Endothelial cell of umbilical vein (primary cell): ENCODE measurements at regions not wholly inside any gene's neighbourhood (a gene's known extent, or its start where the extent isn't known, plus 50 kb on each side); places are given as distances from the start of the nearest gene placed in this dataset.

Experiments used
- BruUV-seq: library from RNA; stranded (reverse); fragments of 400-500 nt; replicated peaks from 2 replicates; lab custom pipeline; 2021; lab: Mats Ljungman, UMichigan
- CTCF ChIA-PET: fragments of 300-600, 350-600 bp; sonication (Branson Sonifier 250); formaldehyde crosslinking; loops from one replicate; lab custom pipeline; 2021; ENCODE audit warnings: antibody characterized with exemption, inconsistent platforms; lab: Charles Lee
- POLR2A ChIA-PET: fragments of 300-600, 350-600 bp; sonication (Branson Sonifier 250); formaldehyde crosslinking; loops from one replicate; lab custom pipeline; 2021; ENCODE audit warnings: antibody characterized with exemption, inconsistent platforms; lab: Charles Lee
- DNase-seq: peaks from one replicate; pipeline ENCODE4 v3.0.0-alpha.2; 2011; ENCODE audit warnings: low read depth, low spot score
- FAIRE-seq: peaks from 2 replicates; lab custom pipeline; 2011; peaks lifted over from hg19 to GRCh38; lab: Jason Lieb, UNC
- H2AFZ ChIP-seq: 2 replicates; pipeline ENCODE4 v1.6.0; 2012; ENCODE audit warnings: low read depth, low read length, control low read depth, inconsistent platforms
- H3K27ac ChIP-seq: 2 replicates; pipeline ENCODE4 v1.5.1; 2011; ENCODE audit warnings: low read depth, mild to moderate bottlenecking, control low read depth, low read length, moderate library complexity; ENCODE audit not compliant: insufficient read depth
- H3K27me3 ChIP-seq, 2 experiments: 2 replicates each; pipeline versions ENCODE4 v1.6.0 to v1.6.1; 2011; ENCODE audit warnings: low read length in 2 of 2, mixed read lengths in 1 of 2; ENCODE audit not compliant: control insufficient read depth in 2 of 2, insufficient read depth in 2 of 2
- H3K36me3 ChIP-seq, 2 experiments: 2 replicates in 1 of 2; 3 replicates in 1 of 2; pipeline ENCODE4 v1.5.1; 2011; ENCODE audit warnings: low read length in 2 of 2, mild to moderate bottlenecking in 1 of 2, moderate library complexity in 1 of 2; ENCODE audit not compliant: control insufficient read depth in 2 of 2, insufficient read depth in 2 of 2; ENCODE audit errors: extremely low read depth in 1 of 2
- H3K4me1 ChIP-seq: 3 replicates; pipeline ENCODE4 v1.5.1; 2011; ENCODE audit warnings: mild to moderate bottlenecking, low read length; ENCODE audit not compliant: control insufficient read depth, insufficient read depth; ENCODE audit errors: extremely low read depth
- H3K4me2 ChIP-seq: 2 replicates; pipeline ENCODE4 v1.6.1; 2011; ENCODE audit warnings: low read length, control low read depth, mixed read lengths; ENCODE audit not compliant: insufficient read depth
- H3K4me3 ChIP-seq, 3 experiments: fragments of 200-600 bp in 1 of 3; sonication (generic), shearing (Covaris generic) in 1 of 3; replicated peaks in 1 of 3; 2 replicates each; pipeline ENCODE4 v1.5.1; 2011 to 2016; ENCODE audit warnings: control low read depth in 3 of 3, low read length in 3 of 3, mild to moderate bottlenecking in 2 of 3, inconsistent platforms in 1 of 3, low read depth in 1 of 3, moderate library complexity in 1 of 3; ENCODE audit not compliant: insufficient read depth in 1 of 3
- H3K79me2 ChIP-seq: 2 replicates; pipeline ENCODE4 v1.6.0; 2012; ENCODE audit warnings: low read length, inconsistent platforms; ENCODE audit not compliant: control insufficient read depth, insufficient read depth
- H3K9ac ChIP-seq: replicated peaks from 2 replicates; pipeline ENCODE3; 2011; ENCODE audit warnings: low read length, control low read depth; ENCODE audit not compliant: insufficient read depth; ENCODE audit errors: extremely low read depth
- H3K9me1 ChIP-seq: replicated peaks from 3 replicates; pipeline ENCODE4 v1.6.0; 2011; ENCODE audit warnings: mild to moderate bottlenecking, low read length; ENCODE audit not compliant: control insufficient read depth, insufficient read depth; ENCODE audit errors: extremely low read depth
- H3K9me3 ChIP-seq: replicated peaks from 2 replicates; pipeline ENCODE4 v1.5.1; 2012; ENCODE audit warnings: low read length, inconsistent platforms; ENCODE audit not compliant: control insufficient read depth, insufficient read depth
- H4K20me1 ChIP-seq: replicated peaks from 2 replicates; pipeline ENCODE3; 2011; ENCODE audit warnings: mild to moderate bottlenecking, low read length; ENCODE audit not compliant: control insufficient read depth, insufficient read depth; ENCODE audit errors: extremely low read depth
- EZH2 ChIP-seq: IDR thresholded peaks from 2 replicates; pipeline ENCODE4 v1.6.1; 2012; ENCODE audit warnings: borderline replicate concordance, low read depth, mild to moderate bottlenecking, moderate library complexity, low read length, inconsistent platforms; ENCODE audit not compliant: severe bottlenecking
- FOS ChIP-seq: IDR thresholded peaks from 2 replicates; pipeline ENCODE4 v1.6.1; 2011; ENCODE audit warnings: mild to moderate bottlenecking, low read length, moderate library complexity, borderline replicate concordance; ENCODE audit not compliant: insufficient read depth
- GATA2 ChIP-seq: IDR thresholded peaks from 2 replicates; pipeline ENCODE4 v1.7.0; 2011; ENCODE audit warnings: low read depth, mild to moderate bottlenecking, moderate library complexity, mixed read lengths, low read length; ENCODE audit not compliant: insufficient read length, insufficient read depth
- JUN ChIP-seq: IDR thresholded peaks from 2 replicates; pipeline ENCODE4 v1.6.1; 2011; ENCODE audit warnings: borderline replicate concordance, low read depth; ENCODE audit not compliant: insufficient read length, insufficient read depth
- MAX ChIP-seq: IDR thresholded peaks from 2 replicates; pipeline ENCODE4 v1.6.1; 2011; ENCODE audit not compliant: insufficient read depth, insufficient read length
- MYC ChIP-seq: IDR thresholded peaks from one replicate; pipeline ENCODE4 v1.6.1; 2011; ENCODE audit warnings: mild to moderate bottlenecking, low read depth, low read length
- POLR2A ChIP-seq: IDR thresholded peaks from 2 replicates; pipeline ENCODE4 v1.6.1; 2012; ENCODE audit warnings: low read depth, mild to moderate bottlenecking, control low read depth, low read length
- POLR2AphosphoS5 ChIP-seq: IDR thresholded peaks from 2 replicates; pipeline ENCODE4 v1.6.1; 2012; ENCODE audit warnings: low read depth, mild to moderate bottlenecking, control low read depth, low read length, moderate library complexity; ENCODE audit not compliant: insufficient read depth
- dilution Hi-C: fragments of 300-500 bp; cut with MboI; formaldehyde crosslinking; loops from one replicate; pipeline ENCODE4 v1.15.0; 2019; ENCODE audit warnings: low sequenced_read_pairs; ENCODE audit not compliant: extremely low pct_ligation_motif_present
- intact Hi-C: fragments of 100-400 bp; cut with micrococcal nuclease; formaldehyde crosslinking; loops from one replicate; pipeline ENCODE4 v1.10.0; 2022
- TF ChIP-seq, protein P1 (sequence below), 2 donors: IDR thresholded peaks; 1 replicate in 1 of 2; 2 replicates in 1 of 2; pipeline ENCODE4 v1.5.1; 2011; ENCODE audit warnings: low read length in 2 of 2, mild to moderate bottlenecking in 2 of 2, moderate library complexity in 2 of 2, control low read depth in 1 of 2, inconsistent platforms in 1 of 2, low read depth in 1 of 2; ENCODE audit not compliant: insufficient read depth in 1 of 2; ENCODE audit errors: extremely low read depth in 1 of 2

DNA sequence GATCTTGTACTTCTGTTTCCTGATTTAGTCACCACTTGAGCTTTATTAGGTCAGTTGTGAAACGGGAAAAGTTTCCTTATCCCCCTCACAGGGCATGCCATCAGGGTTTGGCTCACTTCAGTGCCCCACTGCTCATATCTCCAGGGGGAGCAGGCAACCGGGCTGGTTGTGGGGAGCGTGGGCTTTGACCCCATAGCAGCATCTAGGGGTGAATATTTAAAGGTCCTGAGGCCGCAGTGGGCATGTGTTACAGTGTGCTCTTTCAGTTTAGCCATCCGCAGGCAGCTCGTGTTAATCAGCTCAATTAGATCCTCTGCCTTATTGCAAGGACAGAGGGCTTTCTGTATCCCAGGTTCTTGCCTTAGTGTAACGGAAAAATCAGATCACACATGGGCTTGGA, 71.9 kb downstream of the MRPL46 start:
- dilution Hi-C loops: no loop called here
- Histone ChIP-seq H3K4me3 (no peak overlapping the region), H2AFZ (no peak overlapping the region), H3K4me1 (no peaks in the 10 kb centered on the region), H3K27me3 (no peaks in the 10 kb centered on the region), H3K27ac (no peak overlapping the region), H3K9ac (no peak overlapping the region), H3K9me1 (no peaks in the 10 kb centered on the region), H3K4me2 (no peak overlapping the region), H3K9me3 (no peaks in the 10 kb centered on the region), H4K20me1 (no peaks in the 10 kb centered on the region), H3K79me2 (no peaks in the 10 kb centered on the region), H3K36me3 (no peaks in the 10 kb centered on the region)
- ChIA-PET CTCF (no interaction called here), POLR2A (no interaction called here)
- FAIRE-seq (no peak), DNase-seq (no peak)
- TF ChIP-seq JUN (no peak), POLR2AphosphoS5 (no peak), GATA2 (no peak), POLR2A (no peak), EZH2 (no peak), FOS (no peak), MYC (no peak), MAX (no peak)
- TF ChIP-seq, protein P1, sequence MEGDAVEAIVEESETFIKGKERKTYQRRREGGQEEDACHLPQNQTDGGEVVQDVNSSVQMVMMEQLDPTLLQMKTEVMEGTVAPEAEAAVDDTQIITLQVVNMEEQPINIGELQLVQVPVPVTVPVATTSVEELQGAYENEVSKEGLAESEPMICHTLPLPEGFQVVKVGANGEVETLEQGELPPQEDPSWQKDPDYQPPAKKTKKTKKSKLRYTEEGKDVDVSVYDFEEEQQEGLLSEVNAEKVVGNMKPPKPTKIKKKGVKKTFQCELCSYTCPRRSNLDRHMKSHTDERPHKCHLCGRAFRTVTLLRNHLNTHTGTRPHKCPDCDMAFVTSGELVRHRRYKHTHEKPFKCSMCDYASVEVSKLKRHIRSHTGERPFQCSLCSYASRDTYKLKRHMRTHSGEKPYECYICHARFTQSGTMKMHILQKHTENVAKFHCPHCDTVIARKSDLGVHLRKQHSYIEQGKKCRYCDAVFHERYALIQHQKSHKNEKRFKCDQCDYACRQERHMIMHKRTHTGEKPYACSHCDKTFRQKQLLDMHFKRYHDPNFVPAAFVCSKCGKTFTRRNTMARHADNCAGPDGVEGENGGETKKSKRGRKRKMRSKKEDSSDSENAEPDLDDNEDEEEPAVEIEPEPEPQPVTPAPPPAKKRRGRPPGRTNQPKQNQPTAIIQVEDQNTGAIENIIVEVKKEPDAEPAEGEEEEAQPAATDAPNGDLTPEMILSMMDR (IDR thresholded peaks at IDR 0.05; ENCODE audit: extremely low read depth in 1 of 2, insufficient read depth in 1 of 2, low read depth in 1 of 2, low read length in 2 of 2): no peak
- intact Hi-C loops: no loop called here
- BruUV-seq: no TSS peak
